Kidney (tissue), 13 donors: ENCODE measurements at regions not wholly inside any gene's neighbourhood (a gene's known extent, or its start where the extent isn't known, plus 50 kb on each side); places are given as distances from the start of the nearest gene placed in this dataset.

Experiments used
- DNase-seq, 5 donors: peaks; one replicate each; pipeline ENCODE4 v3.0.0-alpha.2; 2013 to 2020
- FAIRE-seq: peaks from 2 replicates; lab custom pipeline; 2012; peaks lifted over from hg19 to GRCh38; lab: Jason Lieb, UNC
- H3K27ac ChIP-seq, 2 donors: one replicate each; pipeline ENCODE4 v1.7.0; 2013; ENCODE audit warnings: low read depth in 2 of 2, low read length in 2 of 2, inconsistent platforms in 1 of 2
- H3K27me3 ChIP-seq: one replicate; pipeline ENCODE4 v1.7.1; 2013; ENCODE audit warnings: low read length, inconsistent platforms; ENCODE audit not compliant: control insufficient read depth, insufficient read depth
- H3K36me3 ChIP-seq, 3 donors: one replicate each; pipeline versions ENCODE4 v1.7.0 to v1.7.1; 2013; ENCODE audit warnings: low read length in 3 of 3, control low read depth in 1 of 3, inconsistent platforms in 1 of 3; ENCODE audit not compliant: insufficient read depth in 3 of 3, control insufficient read depth in 2 of 3
- H3K4me1 ChIP-seq, 3 donors: one replicate each; pipeline versions ENCODE4 v1.7.0 to v1.7.1; 2013; ENCODE audit warnings: low read length in 3 of 3, inconsistent platforms in 1 of 3, low read depth in 1 of 3; ENCODE audit not compliant: control insufficient read depth in 2 of 3, insufficient read depth in 2 of 3
- H3K4me3 ChIP-seq, 3 donors: one replicate each; pipeline versions ENCODE4 v1.7.0 to v1.8.1; 2013; ENCODE audit warnings: low read length in 3 of 3, control low read depth in 1 of 3, inconsistent platforms in 1 of 3
- H3K9ac ChIP-seq, 3 donors: one replicate each; pipeline versions ENCODE4 v1.7.0 to v1.7.1; 2013; ENCODE audit warnings: low read length in 3 of 3, control low read depth in 1 of 3, inconsistent platforms in 1 of 3
- H3K9me3 ChIP-seq, 3 donors: one replicate each; pipeline versions ENCODE4 v1.7.0 to v1.7.1; 2013; ENCODE audit warnings: low read length in 3 of 3, control low read depth in 1 of 3, inconsistent platforms in 1 of 3; ENCODE audit not compliant: control insufficient read depth in 2 of 3, insufficient read depth in 1 of 3
- intact Hi-C: fragments of 100-400 bp; cut with DNase I; formaldehyde crosslinking; loops from one replicate; pipeline ENCODE4 v1.11.1; 2022
- TF ChIP-seq, protein P1 (sequence below): IDR thresholded peaks from 3 replicates; pipeline ENCODE4 v1.5.1; 2012; ENCODE audit warnings: mild to moderate bottlenecking, moderate library complexity, borderline replicate concordance; ENCODE audit not compliant: insufficient read depth; ENCODE audit errors: extremely low read depth
- donor health status: control.
- donor health status: control.
- donor health status: control.
- donor health status: control.
- donor health status: control.
- donor health status: DM: yes; HTN: yes; CAD: no.
- donor health status: Normal renal cell carcinoma (clear cell type).

DNA sequence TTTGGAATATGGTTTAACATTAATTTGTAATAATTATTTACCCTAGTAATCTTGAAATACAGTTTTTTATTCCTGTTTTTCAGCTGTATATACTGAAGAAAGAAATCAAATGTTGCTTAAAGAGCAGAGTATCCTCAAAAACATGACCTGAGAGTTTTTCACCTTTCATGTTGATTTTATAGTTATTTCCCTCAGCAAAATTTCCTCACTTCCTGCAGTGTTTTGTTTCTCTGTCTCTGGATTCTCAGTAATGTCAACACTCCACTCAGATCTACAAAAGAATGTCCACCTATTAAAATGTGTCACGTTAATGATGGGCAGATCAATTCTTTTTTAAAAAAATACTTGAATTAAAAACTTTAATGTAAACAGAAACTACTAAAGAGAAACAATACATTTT, 398.3 kb downstream of the ANXA1 start:
- Histone ChIP-seq H3K9ac (no peak overlapping the region), H3K36me3 (no peaks in the 10 kb centered on the region), H3K4me1 (no peaks in the 10 kb centered on the region), H3K4me3 (no peak overlapping the region), H3K27ac (no peak overlapping the region), H3K9me3 (no peaks in the 10 kb centered on the region), H3K27me3 (no peaks in the 10 kb centered on the region)
- FAIRE-seq (no peak), DNase-seq (no peak)
- TF ChIP-seq, protein P1, sequence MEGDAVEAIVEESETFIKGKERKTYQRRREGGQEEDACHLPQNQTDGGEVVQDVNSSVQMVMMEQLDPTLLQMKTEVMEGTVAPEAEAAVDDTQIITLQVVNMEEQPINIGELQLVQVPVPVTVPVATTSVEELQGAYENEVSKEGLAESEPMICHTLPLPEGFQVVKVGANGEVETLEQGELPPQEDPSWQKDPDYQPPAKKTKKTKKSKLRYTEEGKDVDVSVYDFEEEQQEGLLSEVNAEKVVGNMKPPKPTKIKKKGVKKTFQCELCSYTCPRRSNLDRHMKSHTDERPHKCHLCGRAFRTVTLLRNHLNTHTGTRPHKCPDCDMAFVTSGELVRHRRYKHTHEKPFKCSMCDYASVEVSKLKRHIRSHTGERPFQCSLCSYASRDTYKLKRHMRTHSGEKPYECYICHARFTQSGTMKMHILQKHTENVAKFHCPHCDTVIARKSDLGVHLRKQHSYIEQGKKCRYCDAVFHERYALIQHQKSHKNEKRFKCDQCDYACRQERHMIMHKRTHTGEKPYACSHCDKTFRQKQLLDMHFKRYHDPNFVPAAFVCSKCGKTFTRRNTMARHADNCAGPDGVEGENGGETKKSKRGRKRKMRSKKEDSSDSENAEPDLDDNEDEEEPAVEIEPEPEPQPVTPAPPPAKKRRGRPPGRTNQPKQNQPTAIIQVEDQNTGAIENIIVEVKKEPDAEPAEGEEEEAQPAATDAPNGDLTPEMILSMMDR = no peak
- intact Hi-C loops = no loop called here

- Histone ChIP-seq H3K36me3 (no peaks in the 10 kb centered on the region), H3K27me3 (no peaks in the 10 kb centered on the region), H3K4me3 (no peak overlapping the region), H3K9me3 (no peaks in the 10 kb centered on the region), H3K4me1 (no peaks in the 10 kb centered on the region), H3K9ac (no peak overlapping the region), H3K27ac (no peak overlapping the region)
- intact Hi-C loops = no loop called here
- TF ChIP-seq, protein P1 = no peak
- FAIRE-seq = no peak
- no peak for DNase-seq
Observed at GRCh38 chr9:73553295-73553694, 401.6 kb downstream of the ANXA1 start.

DNA sequence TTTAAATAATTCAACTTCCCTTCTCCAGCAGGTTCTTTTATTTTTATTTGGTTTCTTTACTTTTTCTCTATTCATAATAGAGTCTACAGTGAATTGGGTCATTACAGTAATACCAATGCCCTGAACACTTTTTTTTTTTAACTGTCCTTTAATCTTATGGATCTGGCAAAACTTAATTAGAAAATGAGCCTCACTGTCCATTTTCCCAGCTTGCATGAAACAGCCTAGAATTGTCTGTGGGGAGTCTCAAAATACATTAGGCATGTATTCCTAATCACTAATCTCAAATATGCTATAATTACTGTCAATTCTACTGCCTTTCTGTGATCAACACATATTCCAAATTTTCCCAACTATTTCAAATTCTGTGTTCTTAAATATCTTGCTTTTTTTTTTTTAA, 406.8 kb downstream of the ANXA1 start:
- FAIRE-seq = no peak
- Histone ChIP-seq H3K36me3 (no peaks in the 10 kb centered on the region), H3K9me3 (no peaks in the 10 kb centered on the region), H3K27ac (no peak overlapping the region), H3K27me3 (no peaks in the 10 kb centered on the region), H3K4me1 (no peaks in the 10 kb centered on the region), H3K4me3 (no peak overlapping the region), H3K9ac (no peak overlapping the region)
- no peak for DNase-seq
- TF ChIP-seq, protein P1 = no peak
- intact Hi-C loops = no loop called here

GRCh38 chr9:73565026-73565425, 413.4 kb downstream of the ANXA1 start:
- H3K4me1 ChIP-seq = no peaks in the 10 kb centered on the region
- intact Hi-C loops = no loop called here
- no peak for FAIRE-seq
- no peak overlapping the region for H3K4me3 ChIP-seq
- TF ChIP-seq, protein P1 = no peak
- no peaks in the 10 kb centered on the region for H3K27me3 ChIP-seq
- H3K36me3 ChIP-seq = no peaks in the 10 kb centered on the region
- no peak for DNase-seq
- peaks cover 0 to 3% (median 0%) of the 10 kb centered on the region in 3 donors for H3K9me3 ChIP-seq
- no peak overlapping the region for H3K9ac ChIP-seq
- no peak overlapping the region for H3K27ac ChIP-seq
